Ovary (tissue), 7 donors: ENCODE measurements at regions not wholly inside any gene's neighbourhood (a gene's known extent, or its start where the extent isn't known, plus 50 kb on each side); places are given as distances from the start of the nearest gene placed in this dataset.

Experiments used
- DNase-seq, 5 donors: peaks; one replicate each; pipeline ENCODE4 v3.0.0-alpha.2; 2019 to 2020
- H3K27ac ChIP-seq, 2 donors: fragments of 200-600 bp; one replicate each; pipeline versions ENCODE4 v1.5.1 to v1.8.0; 2019 to 2022
- H3K27me3 ChIP-seq: fragments of 200-600 bp; one replicate; pipeline ENCODE4 v1.8.0; 2022
- H3K36me3 ChIP-seq: fragments of 200-600 bp; sonication (generic); one replicate; pipeline ENCODE4 v1.5.1; 2019
- H3K4me1 ChIP-seq: one replicate; pipeline ENCODE4 v1.8.1; 2013; ENCODE audit warnings: mild to moderate bottlenecking, moderate library complexity; ENCODE audit not compliant: insufficient read depth
- H3K4me3 ChIP-seq: fragments of 200-600 bp; sonication (generic); one replicate; pipeline ENCODE4 v1.5.1; 2017
- H3K9me3 ChIP-seq, 2 donors: fragments of 200-600 bp in 1 of 2; sonication (generic) in 1 of 2; one replicate each; pipeline versions ENCODE4 v1.5.1 to v1.8.1; 2013 to 2019; ENCODE audit warnings: mild to moderate bottlenecking in 1 of 2, moderate library complexity in 1 of 2
- CTCF ChIP-seq, 3 donors: fragments of 450-650 bp in 2 of 3; fragments of 200-600 bp in 1 of 3; IDR thresholded peaks; one replicate each; pipeline versions ENCODE4 v1.5.1 to v1.8.0; 2016 to 2022; ENCODE audit warnings: antibody characterized with exemption in 3 of 3, mild to moderate bottlenecking in 1 of 3
- EP300 ChIP-seq: sonication (generic); formaldehyde crosslinking; IDR thresholded peaks from one replicate; pipeline ENCODE4 v1.6.1; 2017; ENCODE audit warnings: antibody characterized with exemption
- POLR2A ChIP-seq: fragments of 450-650 bp; IDR thresholded peaks from one replicate; pipeline ENCODE4 v1.6.1; 2017; ENCODE audit warnings: antibody characterized with exemption, mild to moderate bottlenecking, moderate library complexity
- WGBS, 3 donors: extraction: QIAGEN DNeasy Blood & Tissue Kit in 1 of 3; methylation state at CpG; one replicate each; pipeline versions ENCODE4 v1.1.5 to v1.1.7; 2013 to 2017; 5-methylcytosine and 5-hydroxymethylcytosine counted together
- intact Hi-C, 4 donors: fragments of 100-400 bp; cut with DNase I; formaldehyde crosslinking; loops; one replicate each; pipeline versions ENCODE4 v1.11.0 to v1.15.1; 2022 to 2023
- donor health status: DM: no; HTN: no; CAD: no; lungs with moderate emphysema.
- donor health status: DM: no; HTN: no; CAD: no.
- donor health status: Bipolar disorder and iron deficiency.
- donor health status: DM: no; HTN: no; CAD: no.
- donor health status: DM: yes; HTN: yes; CAD: no.

GRCh38 chr6:21909321-21909720, 315.8 kb downstream of the SOX4 start:
- TF ChIP-seq POLR2A (no peak), EP300 (no peak)
- Histone ChIP-seq H3K27me3 (no peaks in the 10 kb centered on the region), H3K27ac (no peak overlapping the region), H3K4me1 (peaks cover 2% of the 10 kb centered on the region), H3K36me3 (no peaks in the 10 kb centered on the region), H3K9me3 (no peaks in the 10 kb centered on the region), H3K4me3 (no peak overlapping the region)
- no peak for DNase-seq
- intact Hi-C loops = no loop called here
- WGBS, 3 donors = 87 to 96% (median 89%) methylated on average over 4 of the region's 4 CpGs

DNA sequence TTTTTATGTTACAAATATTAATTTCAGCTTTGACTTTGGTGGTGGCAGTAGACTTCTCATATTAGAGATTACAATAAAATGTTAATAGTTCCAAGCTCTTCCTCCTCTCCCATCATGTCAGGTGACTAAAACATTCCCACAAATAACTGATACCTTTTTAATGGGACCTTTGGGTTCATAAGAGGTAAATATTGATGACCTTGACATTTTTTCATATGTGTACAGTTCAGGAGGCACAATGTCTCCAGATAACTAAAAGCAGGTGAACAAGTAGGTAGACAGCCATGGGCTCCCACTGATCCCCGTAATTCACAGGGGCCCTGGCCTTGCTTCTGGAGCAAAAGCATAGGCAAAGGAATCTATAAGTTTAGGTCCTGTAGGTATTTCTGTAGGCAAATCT, 317.7 kb downstream of the SOX4 start:
- TF ChIP-seq EP300 = no peak
- no peak for TF ChIP-seq POLR2A
- no peak for DNase-seq
- Histone ChIP-seq H3K4me1 (peaks cover 3% of the 10 kb centered on the region), H3K9me3 (no peaks in the 10 kb centered on the region), H3K27ac (no peak overlapping the region), H3K27me3 (no peaks in the 10 kb centered on the region), H3K36me3 (no peaks in the 10 kb centered on the region), H3K4me3 (no peak overlapping the region)
- 93 to 100% (median 97%) methylated on average over 1 of the region's 1 CpG for WGBS, 3 donors
- intact Hi-C loops = no loop called here

- peaks cover 3% of the 10 kb centered on the region for H3K4me1 ChIP-seq
- H3K27me3 ChIP-seq = no peaks in the 10 kb centered on the region
- H3K27ac ChIP-seq = no peak overlapping the region
- intact Hi-C loops = no loop called here
- H3K9me3 ChIP-seq = no peaks in the 10 kb centered on the region
- DNase-seq = no peak
- no peaks in the 10 kb centered on the region for H3K36me3 ChIP-seq
- no peak overlapping the region for H3K4me3 ChIP-seq
- 86 to 88% (median 87%) methylated on average over 5 of the region's 5 CpGs for WGBS, 3 donors
- TF ChIP-seq EP300 = no peak
- TF ChIP-seq POLR2A = no peak
- no peak for TF ChIP-seq CTCF (IDR thresholded peaks at IDR 0.05)
These were observed 318.7 kb downstream of the SOX4 start for GRCh38 chr6:21912151-21912832.

- 50 to 57% (median 52%) methylated on average over 8 of the region's 8 CpGs for WGBS, 3 donors
- DNase-seq = peak in 2 of 5 donors; percentile 37 to 42
- intact Hi-C loops = no loop called here
- H3K36me3 ChIP-seq = no peaks in the 10 kb centered on the region
- peaks cover 1% of the 10 kb centered on the region for H3K4me1 ChIP-seq
- H3K4me3 ChIP-seq = no peak overlapping the region
- TF ChIP-seq CTCF (IDR thresholded peaks at IDR 0.05) (no peak), EP300 (no peak), POLR2A (no peak)
- no peaks in the 10 kb centered on the region for H3K9me3 ChIP-seq
- H3K27ac ChIP-seq = no peak overlapping the region
- no peaks in the 10 kb centered on the region for H3K27me3 ChIP-seq
These were observed 320.8 kb downstream of the SOX4 start for GRCh38 chr6:21914121-21914973.

- WGBS, 3 donors = 35 to 47% (median 37%) methylated on average over 1 of the region's 1 CpG
- Histone ChIP-seq H3K4me1 (peaks cover 1% of the 10 kb centered on the region), H3K27ac (no peak overlapping the region), H3K36me3 (no peaks in the 10 kb centered on the region), H3K27me3 (no peaks in the 10 kb centered on the region), H3K4me3 (no peak overlapping the region), H3K9me3 (no peaks in the 10 kb centered on the region)
- DNase-seq = no peak
- TF ChIP-seq EP300 (no peak), CTCF (IDR thresholded peaks at IDR 0.05) (no peak), POLR2A (no peak)
- intact Hi-C loops = no loop called here
These were observed 322.2 kb downstream of the SOX4 start for GRCh38 chr6:21915707-21916260.
